HFF-Myc (cell line): ENCODE measurements at regions not wholly inside any gene's neighbourhood (a gene's known extent, or its start where the extent isn't known, plus 50 kb on each side); places are given as distances from the start of the nearest gene placed in this dataset.
"Not testable (repeated sequence)": the region's sequence is repeated elsewhere in the genome, so short reads cannot be mapped to it uniquely, and the experiment has no call there.

ENCODE experiments used
- DNase-seq: peaks from one replicate; pipeline ENCODE4 v3.0.0-alpha.2; 2011; ENCODE audit warnings: low read depth; ENCODE audit errors: extremely low read depth
- H3K4me3 ChIP-seq: replicated peaks from 2 replicates; pipeline ENCODE4 v1.5.1; 2011; ENCODE audit warnings: low read depth, mild to moderate bottlenecking, control low read depth, low read length
- TF ChIP-seq, protein P1 (sequence below): IDR thresholded peaks from 2 replicates; pipeline ENCODE4 v1.5.1; 2012; ENCODE audit warnings: mild to moderate bottlenecking, low read depth, low read length, control low read depth; ENCODE audit errors: missing control alignments

DNA sequence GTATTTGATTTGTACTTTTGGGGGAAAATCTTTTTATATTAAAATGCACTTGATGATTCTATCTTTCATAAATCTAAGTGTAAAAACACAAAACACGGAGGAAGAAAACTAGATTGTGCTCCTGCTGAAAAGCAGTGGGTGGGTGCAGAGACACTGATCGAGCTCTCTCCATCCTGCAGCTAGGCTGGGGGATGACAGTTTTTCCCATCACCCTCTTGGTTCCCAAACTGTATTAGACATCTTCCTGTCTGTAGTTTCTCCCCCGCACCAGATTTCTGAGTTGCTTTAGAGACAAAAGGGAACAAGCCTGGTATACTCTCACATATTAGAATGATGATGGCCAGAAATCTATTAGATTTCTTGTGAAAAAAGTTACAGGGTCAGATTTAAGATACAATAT, 99.6 kb downstream of the FAM114A2 start:
- no peak overlapping the region for H3K4me3 ChIP-seq
- no peak for DNase-seq
- TF ChIP-seq, protein P1, sequence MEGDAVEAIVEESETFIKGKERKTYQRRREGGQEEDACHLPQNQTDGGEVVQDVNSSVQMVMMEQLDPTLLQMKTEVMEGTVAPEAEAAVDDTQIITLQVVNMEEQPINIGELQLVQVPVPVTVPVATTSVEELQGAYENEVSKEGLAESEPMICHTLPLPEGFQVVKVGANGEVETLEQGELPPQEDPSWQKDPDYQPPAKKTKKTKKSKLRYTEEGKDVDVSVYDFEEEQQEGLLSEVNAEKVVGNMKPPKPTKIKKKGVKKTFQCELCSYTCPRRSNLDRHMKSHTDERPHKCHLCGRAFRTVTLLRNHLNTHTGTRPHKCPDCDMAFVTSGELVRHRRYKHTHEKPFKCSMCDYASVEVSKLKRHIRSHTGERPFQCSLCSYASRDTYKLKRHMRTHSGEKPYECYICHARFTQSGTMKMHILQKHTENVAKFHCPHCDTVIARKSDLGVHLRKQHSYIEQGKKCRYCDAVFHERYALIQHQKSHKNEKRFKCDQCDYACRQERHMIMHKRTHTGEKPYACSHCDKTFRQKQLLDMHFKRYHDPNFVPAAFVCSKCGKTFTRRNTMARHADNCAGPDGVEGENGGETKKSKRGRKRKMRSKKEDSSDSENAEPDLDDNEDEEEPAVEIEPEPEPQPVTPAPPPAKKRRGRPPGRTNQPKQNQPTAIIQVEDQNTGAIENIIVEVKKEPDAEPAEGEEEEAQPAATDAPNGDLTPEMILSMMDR, result no peak

DNA sequence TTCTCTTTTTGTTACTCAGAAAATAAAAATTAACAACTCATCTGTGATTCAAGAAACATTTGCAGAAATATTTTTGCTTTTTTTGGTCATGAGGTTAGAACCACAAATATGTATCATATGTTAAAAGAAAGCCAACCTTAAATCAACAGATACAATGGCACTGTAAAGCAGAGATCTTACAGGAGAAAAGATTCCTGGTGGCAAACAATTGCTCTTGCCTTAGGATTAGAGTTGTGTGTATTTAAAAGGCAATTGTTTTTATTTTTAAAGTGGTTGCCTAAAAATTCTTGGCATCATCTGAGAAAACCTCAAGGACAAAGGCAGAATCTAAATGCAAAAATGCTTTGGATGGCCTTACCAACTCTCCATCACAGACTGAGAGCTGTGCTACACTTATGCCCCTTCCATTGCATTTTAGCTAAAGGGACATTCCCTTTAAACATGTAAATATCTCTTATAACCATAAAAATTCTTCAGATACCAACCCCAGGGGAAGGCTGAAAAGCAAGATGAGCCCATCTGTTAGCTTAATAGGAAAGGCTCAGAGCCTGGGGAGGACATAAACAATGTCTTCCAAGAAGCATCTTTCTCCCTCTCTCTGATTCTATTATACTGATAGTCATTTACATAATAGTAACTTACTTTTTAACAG, 100.4 kb downstream of the FAM114A2 start:
- H3K4me3 ChIP-seq, result no peak overlapping the region
- TF ChIP-seq, protein P1, result no peak
- DNase-seq, result no peak

DNA sequence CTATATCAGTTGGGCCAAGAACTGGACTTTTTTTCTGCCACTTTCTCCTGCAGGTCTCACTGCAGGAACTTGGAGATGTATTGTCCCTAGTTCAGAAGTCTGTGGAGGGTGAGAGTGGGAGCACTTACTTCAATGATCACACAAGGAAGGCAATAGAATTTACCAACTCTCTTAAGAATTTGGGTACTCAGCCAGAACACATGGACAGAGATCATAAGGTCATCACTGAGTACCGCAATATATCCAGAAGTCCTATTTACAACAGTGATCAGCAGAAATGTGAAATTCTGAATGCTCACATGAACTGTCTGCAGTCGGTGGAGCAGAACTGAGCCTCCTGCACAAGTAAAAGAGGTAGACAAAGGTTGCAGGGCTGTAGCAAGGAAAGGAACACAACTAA, 101.0 kb downstream of the FAM114A2 start:
- no peak for DNase-seq
- TF ChIP-seq, protein P1, result no peak

DNA sequence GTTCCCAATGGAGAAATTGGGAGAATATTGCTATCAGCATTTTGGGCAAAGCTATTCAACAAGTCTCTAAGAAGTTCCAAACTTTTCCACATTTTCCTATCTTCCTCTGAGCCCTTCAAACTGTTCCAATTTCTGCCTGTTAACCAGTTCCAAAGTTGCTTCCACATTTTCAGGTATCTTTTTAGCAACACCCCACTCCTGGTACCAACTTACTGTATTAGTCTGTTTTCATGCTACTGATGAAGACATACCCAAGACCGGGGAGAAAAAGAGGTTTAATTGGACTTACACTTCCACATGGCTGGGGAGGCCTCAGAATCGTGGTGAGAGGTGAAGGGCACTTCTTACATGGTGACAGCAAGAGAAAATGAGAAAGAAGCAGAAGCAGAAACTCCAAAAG, 103.6 kb downstream of the FAM114A2 start:
- not testable (repeated sequence) for H3K4me3 ChIP-seq, DNase-seq

More for the DNA sequence above, 101.0 kb downstream of the FAM114A2 start:
- H3K4me3 ChIP-seq, result no peak overlapping the region

DNA sequence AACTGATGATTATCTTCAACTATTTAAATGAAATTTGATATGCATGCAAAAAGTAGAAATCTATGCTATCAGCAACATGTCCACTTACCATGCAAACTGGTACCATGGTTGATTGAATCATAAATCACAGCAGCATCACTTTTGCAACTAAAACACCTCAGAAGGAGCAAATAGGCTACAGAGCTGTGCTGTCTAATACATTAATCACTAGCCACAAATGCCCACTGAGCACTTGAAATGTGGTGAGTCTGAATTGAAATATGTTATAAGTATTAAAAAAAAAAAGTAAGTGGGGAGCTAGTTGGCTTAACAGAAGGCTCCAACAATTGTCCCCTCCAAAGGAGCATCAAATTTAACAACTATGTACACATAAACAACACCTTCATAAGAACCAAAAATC, 112.5 kb downstream of the FAM114A2 start:
- no peak for DNase-seq
- TF ChIP-seq, protein P1, result no peak
- H3K4me3 ChIP-seq, result no peak overlapping the region

DNA sequence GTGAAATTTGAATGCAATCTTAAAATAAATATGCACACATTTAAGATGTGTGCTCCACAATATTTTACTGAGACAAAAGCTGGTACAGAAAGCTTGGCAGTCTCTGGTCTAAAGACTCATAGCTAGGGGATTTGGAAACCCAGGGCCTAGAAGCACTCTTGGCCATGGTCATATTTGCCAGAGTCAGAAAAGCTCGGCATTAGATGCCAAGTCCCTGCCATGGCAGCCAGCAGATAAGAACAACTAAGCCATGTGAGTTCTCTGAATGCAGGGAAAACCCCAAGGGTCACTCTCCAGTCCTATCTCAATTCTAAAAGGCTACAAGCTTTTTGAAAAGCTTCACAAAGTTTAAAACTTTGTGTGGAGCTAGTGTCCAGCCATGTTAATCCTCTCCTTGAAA, 119.5 kb downstream of the FAM114A2 start:
- no peak overlapping the region for H3K4me3 ChIP-seq
- TF ChIP-seq, protein P1, result no peak
- no peak for DNase-seq

DNA sequence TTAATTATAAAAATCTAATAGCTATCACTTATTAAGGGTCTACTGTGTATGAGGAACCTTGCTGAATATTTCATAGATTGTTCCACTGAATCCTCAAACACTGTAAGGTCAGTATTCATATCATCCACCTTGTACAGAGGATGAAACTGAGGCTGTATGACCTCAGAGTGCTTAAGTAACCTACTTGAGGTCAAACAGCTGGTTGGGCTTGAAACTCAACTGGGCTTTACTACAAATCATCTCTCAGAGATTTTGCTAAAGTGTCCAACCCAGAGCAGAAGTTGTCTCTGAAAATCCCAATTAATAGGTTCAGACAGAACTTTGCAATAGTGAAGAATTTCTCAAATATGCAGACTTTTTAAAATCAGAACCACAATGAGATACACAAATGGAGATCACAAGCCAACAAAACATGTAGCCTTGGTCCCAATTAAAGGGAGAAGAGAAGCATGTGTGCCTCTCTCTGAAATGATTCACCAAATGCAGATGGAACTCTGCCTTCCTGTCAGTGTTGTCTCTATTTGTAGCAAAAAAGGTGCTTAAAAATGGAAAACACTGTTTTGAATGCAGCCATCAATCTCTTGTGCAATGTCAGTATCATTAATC, 131.4 kb downstream of the FAM114A2 start:
- H3K4me3 ChIP-seq, result no peak overlapping the region
- no peak for DNase-seq
- TF ChIP-seq, protein P1, result no peak
